GM06990 (cell line): ENCODE measurements at regions not wholly inside any gene's neighbourhood (a gene's known extent, or its start where the extent isn't known, plus 50 kb on each side); places are given as distances from the start of the nearest gene placed in this dataset.

ENCODE experiments used
- DNase-seq: peaks from one replicate; pipeline ENCODE4 v3.0.0-alpha.2; 2011; ENCODE audit not compliant: insufficient read length; ENCODE audit errors: extremely low read depth
- H3K27me3 ChIP-seq: replicated peaks from 2 replicates; pipeline ENCODE4 v1.6.0; 2011; ENCODE audit warnings: low read length; ENCODE audit not compliant: control insufficient read depth, insufficient read depth
- H3K36me3 ChIP-seq: 2 replicates; pipeline ENCODE4 v1.5.1; 2011; ENCODE audit warnings: low read length; ENCODE audit not compliant: control insufficient read depth, insufficient read depth
- H3K4me3 ChIP-seq: replicated peaks from 2 replicates; pipeline ENCODE4 v1.5.1; 2011; ENCODE audit warnings: low read depth, mild to moderate bottlenecking, control low read depth, low read length
- TF ChIP-seq, protein P1 (sequence below): IDR thresholded peaks from 2 replicates; pipeline ENCODE4 v1.5.1; 2011; ENCODE audit warnings: low read length, control low read depth, mild to moderate bottlenecking, inconsistent platforms; ENCODE audit not compliant: insufficient read depth, poor library complexity, severe bottlenecking

- Histone ChIP-seq H3K36me3 (no peaks in the 10 kb centered on the region), H3K4me3 (no peak overlapping the region), H3K27me3 (no peaks in the 10 kb centered on the region)
- TF ChIP-seq, protein P1, sequence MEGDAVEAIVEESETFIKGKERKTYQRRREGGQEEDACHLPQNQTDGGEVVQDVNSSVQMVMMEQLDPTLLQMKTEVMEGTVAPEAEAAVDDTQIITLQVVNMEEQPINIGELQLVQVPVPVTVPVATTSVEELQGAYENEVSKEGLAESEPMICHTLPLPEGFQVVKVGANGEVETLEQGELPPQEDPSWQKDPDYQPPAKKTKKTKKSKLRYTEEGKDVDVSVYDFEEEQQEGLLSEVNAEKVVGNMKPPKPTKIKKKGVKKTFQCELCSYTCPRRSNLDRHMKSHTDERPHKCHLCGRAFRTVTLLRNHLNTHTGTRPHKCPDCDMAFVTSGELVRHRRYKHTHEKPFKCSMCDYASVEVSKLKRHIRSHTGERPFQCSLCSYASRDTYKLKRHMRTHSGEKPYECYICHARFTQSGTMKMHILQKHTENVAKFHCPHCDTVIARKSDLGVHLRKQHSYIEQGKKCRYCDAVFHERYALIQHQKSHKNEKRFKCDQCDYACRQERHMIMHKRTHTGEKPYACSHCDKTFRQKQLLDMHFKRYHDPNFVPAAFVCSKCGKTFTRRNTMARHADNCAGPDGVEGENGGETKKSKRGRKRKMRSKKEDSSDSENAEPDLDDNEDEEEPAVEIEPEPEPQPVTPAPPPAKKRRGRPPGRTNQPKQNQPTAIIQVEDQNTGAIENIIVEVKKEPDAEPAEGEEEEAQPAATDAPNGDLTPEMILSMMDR = no peak
- DNase-seq = no peak
Observed at GRCh38 chr7:57384380-57384779, 65.6 kb upstream of the ZNF716 start.

- H3K4me3 ChIP-seq = no peak overlapping the region
- H3K36me3 ChIP-seq = no peaks in the 10 kb centered on the region
- TF ChIP-seq, protein P1 = no peak
- DNase-seq = no peak
- no peaks in the 10 kb centered on the region for H3K27me3 ChIP-seq
Observed at GRCh38 chr7:57385668-57386067, 64.3 kb upstream of the ZNF716 start.

DNA sequence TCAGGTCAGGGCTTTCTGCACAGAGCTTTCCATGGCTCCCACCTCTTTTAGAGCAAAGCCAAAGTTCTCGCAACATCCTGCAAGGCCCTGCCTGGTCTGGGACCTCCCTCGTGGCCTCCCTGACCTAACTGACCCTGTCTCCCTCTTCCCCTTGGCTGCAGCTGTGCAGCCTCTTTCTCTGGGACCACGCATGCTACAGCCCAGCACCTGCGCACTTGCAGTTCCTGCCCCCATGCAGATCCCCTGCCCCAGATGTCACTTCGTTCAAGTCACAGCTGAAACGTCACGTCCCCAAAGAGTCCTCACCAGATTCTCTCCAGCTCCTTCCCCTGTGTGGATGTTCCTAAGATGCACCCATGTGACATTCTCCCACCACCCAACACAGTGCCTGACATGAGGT, 61.2 kb upstream of the ZNF716 start:
- TF ChIP-seq, protein P1 = no peak
- no peak overlapping the region for H3K4me3 ChIP-seq
- H3K27me3 ChIP-seq = no peaks in the 10 kb centered on the region
- no peaks in the 10 kb centered on the region for H3K36me3 ChIP-seq
- DNase-seq = no peak

DNA sequence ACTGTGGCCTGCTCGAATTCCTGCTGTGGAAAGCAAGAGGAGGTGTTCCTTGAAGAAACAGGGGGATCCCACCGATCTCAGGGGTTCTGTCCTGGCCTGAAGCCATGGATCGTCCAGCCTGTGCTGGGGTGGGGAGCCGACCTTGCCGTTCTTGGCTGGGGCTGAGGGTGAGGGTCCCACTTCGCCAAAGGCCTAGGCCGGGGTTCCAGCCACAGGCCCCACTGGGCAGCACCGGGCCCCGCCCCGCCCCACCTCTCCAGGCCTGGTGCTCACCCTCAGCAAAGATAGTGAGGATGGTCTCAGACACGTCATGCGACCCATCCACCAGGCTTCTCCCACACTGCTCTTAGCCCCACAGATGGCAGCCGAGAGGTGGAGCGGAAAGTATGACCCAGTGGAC, 51.4 kb upstream of the ZNF716 start:
- Histone ChIP-seq H3K27me3 (no peaks in the 10 kb centered on the region), H3K4me3 (no peak overlapping the region), H3K36me3 (no peaks in the 10 kb centered on the region)
- TF ChIP-seq, protein P1 = no peak
- DNase-seq = no peak

DNA sequence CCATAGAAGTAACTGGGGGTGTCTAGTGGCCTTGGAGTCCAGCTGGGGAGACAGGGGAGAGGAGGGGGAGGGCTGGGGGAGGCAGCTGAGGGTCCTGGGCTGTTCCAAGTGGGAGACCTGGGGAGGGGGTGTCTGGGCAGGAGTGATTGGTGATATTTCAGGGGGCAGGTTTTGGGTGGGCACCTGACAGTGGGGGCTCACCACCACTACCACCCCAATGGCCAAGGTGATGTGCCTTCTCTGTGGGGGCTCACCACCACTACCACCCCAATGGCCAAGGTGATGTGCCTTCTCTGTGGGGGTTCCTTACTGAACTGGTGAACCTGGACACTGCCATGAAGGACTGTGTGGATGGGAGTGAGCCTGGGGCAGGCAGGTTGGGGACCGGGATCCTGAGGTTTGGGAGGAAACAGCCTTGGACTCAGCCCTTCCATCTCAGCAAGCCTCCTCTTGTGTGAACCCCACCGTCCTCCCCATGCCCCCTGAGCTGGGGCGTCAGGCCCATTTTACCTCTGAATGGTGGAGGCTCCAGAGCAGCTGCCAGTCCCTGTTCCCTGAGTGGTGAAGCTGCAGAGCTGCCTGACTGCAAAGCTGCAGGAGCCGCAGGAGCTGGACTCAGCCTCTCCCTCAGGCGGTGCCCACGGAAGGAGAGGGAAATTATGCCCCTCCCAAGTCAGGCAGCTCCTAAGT, 50.6 kb upstream of the ZNF716 start:
- no peaks in the 10 kb centered on the region for H3K36me3 ChIP-seq
- TF ChIP-seq, protein P1 = no peak
- H3K4me3 ChIP-seq = no peak overlapping the region
- H3K27me3 ChIP-seq = no peaks in the 10 kb centered on the region
- no peak for DNase-seq

- DNase-seq = no peak
- TF ChIP-seq, protein P1 = no peak
- H3K27me3 ChIP-seq = no peaks in the 10 kb centered on the region
- no peaks in the 10 kb centered on the region for H3K36me3 ChIP-seq
- no peak overlapping the region for H3K4me3 ChIP-seq
Observed at GRCh38 chr7:57399972-57400371, 50.0 kb upstream of the ZNF716 start.
